GM12878 (cell line): ENCODE measurements at regions not wholly inside any gene's neighbourhood (a gene's known extent, or its start where the extent isn't known, plus 50 kb on each side); places are given as distances from the start of the nearest gene placed in this dataset.

Source experiments
- EP300 ChIP-seq, 2 experiments: fragments of 150-350 bp in 1 of 2; IDR thresholded peaks; 2 replicates each; pipeline ENCODE4 v1.6.1; 2011 to 2012; ENCODE audit warnings: low read depth in 2 of 2, low read length in 2 of 2, borderline replicate concordance in 1 of 2, improper control_type of control experiment in 1 of 2, inconsistent platforms in 1 of 2; ENCODE audit not compliant: control insufficient read depth in 1 of 2
- EZH2 ChIP-seq: IDR thresholded peaks from 2 replicates; pipeline ENCODE4 v1.6.1; 2012; ENCODE audit warnings: low read depth, mild to moderate bottlenecking, control low read depth, inconsistent platforms, low read length, borderline replicate concordance; ENCODE audit not compliant: control insufficient read depth
- GABPA ChIP-seq: IDR thresholded peaks from 2 replicates; pipeline ENCODE4 v1.6.1; 2014; ENCODE audit warnings: antibody characterized with exemption, low read depth, mild to moderate bottlenecking, inconsistent platforms
- IKZF1 ChIP-seq: fragments of 450-650 bp; conservative IDR thresholded peaks from 2 replicates; pipeline ENCODE4 v1.6.1; 2017; ENCODE audit warnings: antibody characterized with exemption, mild to moderate bottlenecking
- LARP7 ChIP-seq: fragments of 450-650 bp; IDR thresholded peaks from 2 replicates; pipeline ENCODE4 v1.6.1; 2017; ENCODE audit warnings: mild to moderate bottlenecking
- POLR2A ChIP-seq: IDR thresholded peaks from 2 replicates; pipeline ENCODE4 v1.6.1; 2011; ENCODE audit warnings: low read depth, mild to moderate bottlenecking, low read length
- POLR2AphosphoS5 ChIP-seq: IDR thresholded peaks from 2 replicates; pipeline ENCODE4 v1.6.1; 2011; ENCODE audit warnings: mild to moderate bottlenecking, low read length, inconsistent platforms
- RAD21 ChIP-seq: IDR thresholded peaks from 2 replicates; pipeline ENCODE4 v1.6.1; 2011; ENCODE audit warnings: mild to moderate bottlenecking, low read depth, low read length, moderate library complexity; ENCODE audit not compliant: insufficient read depth
- YY1 ChIP-seq: IDR thresholded peaks from 2 replicates; pipeline ENCODE4 v1.6.1; 2011; ENCODE audit warnings: low read depth, mild to moderate bottlenecking, low read length
- ZNF24 ChIP-seq: fragments of 450-650 bp; IDR thresholded peaks from 2 replicates; pipeline ENCODE4 v1.6.1; 2017; ENCODE audit warnings: antibody characterized with exemption, mild to moderate bottlenecking
- ZNF274 ChIP-seq: IDR thresholded peaks from one replicate; pipeline ENCODE4 v1.8.0; 2011; ENCODE audit not compliant: insufficient read length, insufficient read depth
- TF ChIP-seq, protein P1 (sequence below), 3 experiments: IDR thresholded peaks in 2 of 3; conservative IDR thresholded peaks in 1 of 3; 2 replicates each; pipeline ENCODE4 v1.5.1; 2011; ENCODE audit warnings: low read depth in 3 of 3, low read length in 3 of 3, mild to moderate bottlenecking in 3 of 3, control low read depth in 2 of 3, moderate library complexity in 2 of 3, inconsistent platforms in 1 of 3, mixed read lengths in 1 of 3; ENCODE audit not compliant: control insufficient read depth in 2 of 3, insufficient read depth in 1 of 3; ENCODE audit errors: extremely low read depth in 1 of 3

DNA sequence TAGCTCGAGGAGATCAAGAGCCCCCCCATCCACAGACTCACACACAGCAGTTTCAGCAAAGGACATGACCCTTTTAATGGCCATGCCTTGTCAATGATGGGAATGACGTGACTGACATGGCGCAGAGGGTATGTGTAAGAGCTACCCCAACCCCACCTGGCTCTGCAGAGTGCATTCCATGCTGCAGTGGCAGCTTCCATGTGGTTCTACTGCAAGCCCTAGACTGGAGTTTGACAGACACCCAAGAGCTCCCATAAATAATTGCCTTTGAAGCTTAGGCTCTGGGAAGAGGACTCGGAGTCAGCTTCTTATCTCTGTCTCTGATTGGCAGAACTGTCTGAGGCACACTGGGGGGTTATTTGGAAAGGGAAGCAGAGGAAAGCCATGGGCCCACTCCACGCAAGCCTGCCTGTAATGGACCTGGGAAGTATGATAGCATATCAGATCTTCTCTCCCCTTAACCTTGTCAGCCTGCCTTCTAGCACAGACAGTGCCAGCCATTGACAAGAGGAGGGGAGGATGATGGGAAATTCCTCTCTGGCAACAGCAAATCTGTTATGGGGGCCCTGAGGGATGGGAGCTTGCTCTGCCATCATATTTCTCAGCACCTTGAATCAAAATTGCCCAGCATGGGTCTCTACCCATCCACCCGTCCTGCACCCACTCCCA, 478.5 kb upstream of the PODXL start:
- TF ChIP-seq, protein P1, sequence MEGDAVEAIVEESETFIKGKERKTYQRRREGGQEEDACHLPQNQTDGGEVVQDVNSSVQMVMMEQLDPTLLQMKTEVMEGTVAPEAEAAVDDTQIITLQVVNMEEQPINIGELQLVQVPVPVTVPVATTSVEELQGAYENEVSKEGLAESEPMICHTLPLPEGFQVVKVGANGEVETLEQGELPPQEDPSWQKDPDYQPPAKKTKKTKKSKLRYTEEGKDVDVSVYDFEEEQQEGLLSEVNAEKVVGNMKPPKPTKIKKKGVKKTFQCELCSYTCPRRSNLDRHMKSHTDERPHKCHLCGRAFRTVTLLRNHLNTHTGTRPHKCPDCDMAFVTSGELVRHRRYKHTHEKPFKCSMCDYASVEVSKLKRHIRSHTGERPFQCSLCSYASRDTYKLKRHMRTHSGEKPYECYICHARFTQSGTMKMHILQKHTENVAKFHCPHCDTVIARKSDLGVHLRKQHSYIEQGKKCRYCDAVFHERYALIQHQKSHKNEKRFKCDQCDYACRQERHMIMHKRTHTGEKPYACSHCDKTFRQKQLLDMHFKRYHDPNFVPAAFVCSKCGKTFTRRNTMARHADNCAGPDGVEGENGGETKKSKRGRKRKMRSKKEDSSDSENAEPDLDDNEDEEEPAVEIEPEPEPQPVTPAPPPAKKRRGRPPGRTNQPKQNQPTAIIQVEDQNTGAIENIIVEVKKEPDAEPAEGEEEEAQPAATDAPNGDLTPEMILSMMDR (IDR thresholded peaks at IDR 0.05 in 2 of 3, conservative IDR thresholded peaks at IDR 0.05 in 1 of 3; ENCODE audit: control insufficient read depth in 2 of 3, extremely low read depth in 1 of 3, insufficient read depth in 1 of 3, low read depth in 3 of 3, low read length in 3 of 3), result no peak
- TF ChIP-seq POLR2A (no peak), YY1 (no peak), ZNF274 (no peak), LARP7 (no peak), EP300 (IDR thresholded peaks at IDR 0.05; ENCODE audit: borderline replicate concordance in 1 of 2, control insufficient read depth in 1 of 2, low read depth in 2 of 2, low read length in 2 of 2) (no peak), ZNF24 (no peak), IKZF1 (no peak), RAD21 (no peak), POLR2AphosphoS5 (no peak), GABPA (no peak), EZH2 (no peak)
